HepG2 (cell line): ENCODE measurements at regions not wholly inside any gene's neighbourhood (a gene's known extent, or its start where the extent isn't known, plus 50 kb on each side); places are given as distances from the start of the nearest gene placed in this dataset.

Source experiments
- ATAC-seq: fragments of 200-7000 bp; cut with Tn5 transposase; 3 replicates; pipeline ENCODE4 v1.9.1; 2020; ENCODE audit warnings: mild to moderate bottlenecking, moderate library complexity
- BruUV-seq: library from RNA; stranded (reverse); fragments of 400-500 nt; replicated peaks from 2 replicates; lab custom pipeline; 2021; lab: Mats Ljungman, UMichigan
- CTCF ChIA-PET: fragments of 300-600 bp; formaldehyde crosslinking; extraction: SDS; loops from one replicate; lab custom pipeline; 2021; ENCODE audit warnings: low total read pairs, inconsistent platforms, low intra/inter-chr PET ratio; lab: Yijun Ruan, JAX
- POLR2A ChIA-PET: fragments of 350-600 bp; sonication (Branson Sonifier 250); formaldehyde crosslinking; loops from one replicate; lab custom pipeline; 2020; ENCODE audit warnings: antibody characterized with exemption, inconsistent platforms; lab: Yijun Ruan, JAX
- DNase-seq: peaks from one replicate; pipeline ENCODE4 v3.0.0-alpha.2; 2015; ENCODE audit warnings: low spot score
- FAIRE-seq: peaks from 3 replicates; lab custom pipeline; 2011; peaks lifted over from hg19 to GRCh38; lab: Jason Lieb, UNC
- H2AFZ ChIP-seq: one replicate; pipeline ENCODE4 v1.6.1; 2011; ENCODE audit warnings: low read length, inconsistent platforms
- H3K27ac ChIP-seq: fragments of 300-600 bp; 3 replicates; pipeline ENCODE4 v1.8.0; 2011; ENCODE audit warnings: mixed run types, mild to moderate bottlenecking, mixed read lengths, low read length, inconsistent platforms; ENCODE audit not compliant: insufficient read depth; ENCODE audit errors: extremely low read length
- H3K27me3 ChIP-seq, 2 experiments: fragments of 200-600 bp in 1 of 2; 2 replicates in 1 of 2; 3 replicates in 1 of 2; pipeline versions ENCODE4 v1.6.0 to v1.8.0; 2011; ENCODE audit warnings: low read length in 2 of 2, mild to moderate bottlenecking in 2 of 2, moderate library complexity in 2 of 2, inconsistent platforms in 1 of 2; ENCODE audit not compliant: insufficient read depth in 2 of 2, control insufficient read depth in 1 of 2
- H3K36me3 ChIP-seq, 2 experiments: fragments of 200-600 bp in 1 of 2; replicated peaks in 1 of 2; 2 replicates in 1 of 2; 3 replicates in 1 of 2; pipeline versions ENCODE4 v1.5.1 to v1.8.0; 2011; ENCODE audit warnings: low read length in 2 of 2, inconsistent platforms in 1 of 2; ENCODE audit not compliant: insufficient read depth in 2 of 2, control insufficient read depth in 1 of 2
- H3K4me1 ChIP-seq: 2 replicates; pipeline ENCODE4 v1.5.1; 2012; ENCODE audit warnings: low read length, inconsistent platforms; ENCODE audit not compliant: insufficient read depth
- H3K4me2 ChIP-seq: 2 replicates; pipeline ENCODE4 v1.6.0; 2011; ENCODE audit warnings: low read depth, low read length, inconsistent platforms
- H3K4me3 ChIP-seq, 3 experiments: fragments of 200-600 bp in 1 of 3; sonication (generic), shearing (Covaris generic) in 1 of 3; replicated peaks in 1 of 3; 2 replicates each; pipeline ENCODE4 v1.5.1; 2011 to 2016; ENCODE audit warnings: low read length in 3 of 3, inconsistent platforms in 2 of 3, low read depth in 2 of 3, mild to moderate bottlenecking in 2 of 3, control low read depth in 1 of 3, mixed read lengths in 1 of 3; ENCODE audit not compliant: insufficient read depth in 1 of 3
- H3K79me2 ChIP-seq: one replicate; pipeline ENCODE4 v1.6.1; 2011; ENCODE audit warnings: low read length, inconsistent platforms; ENCODE audit not compliant: insufficient read depth
- H3K9ac ChIP-seq: 2 replicates; pipeline ENCODE4 v1.6.0; 2011; ENCODE audit warnings: mild to moderate bottlenecking, low read depth, low read length, inconsistent platforms; ENCODE audit not compliant: insufficient read depth
- H3K9me3 ChIP-seq: 2 replicates; pipeline ENCODE4 v1.5.1; 2012; ENCODE audit warnings: mild to moderate bottlenecking, low read length
- H4K20me1 ChIP-seq: 2 replicates; pipeline ENCODE4 v1.6.0; 2011; ENCODE audit warnings: inconsistent platforms, mild to moderate bottlenecking, low read length, moderate library complexity; ENCODE audit not compliant: insufficient read depth
- CCAR2 ChIP-seq: fragments of 200-400 bp; formaldehyde crosslinking; optimal IDR thresholded peaks from 2 replicates; pipeline ENCODE3; 2018; ENCODE audit warnings: low read depth, mild to moderate bottlenecking, low read length, moderate library complexity
- KLF11 ChIP-seq: IDR thresholded peaks from 2 replicates; pipeline ENCODE4 v1.6.1; 2016; ENCODE audit warnings: missing compliant biosample characterization
- LCORL ChIP-seq, 2 experiments: fragments of 450-650 bp in 1 of 2; sonication (generic) in 1 of 2; formaldehyde crosslinking in 1 of 2; IDR thresholded peaks; 2 replicates each; pipeline versions ENCODE4 v1.5.0 to v1.6.1; 2017 to 2020; ENCODE audit warnings: antibody characterized with exemption in 1 of 2, missing genetic modification reagents in 1 of 2
- NCOA2 ChIP-seq: sonication (generic); formaldehyde crosslinking; IDR thresholded peaks from 2 replicates; pipeline ENCODE4 v1.8.0; 2022; ENCODE audit warnings: inconsistent platforms
- NR1H2 ChIP-seq: sonication (generic); formaldehyde crosslinking; IDR thresholded peaks from 2 replicates; pipeline ENCODE4 v1.8.1; 2022; ENCODE audit warnings: low read depth, missing genetic modification reagents, borderline replicate concordance
- SETDB1 ChIP-seq: sonication (generic); formaldehyde crosslinking; IDR thresholded peaks from 2 replicates; pipeline ENCODE4 v1.5.1; 2020; ENCODE audit warnings: missing genetic modification reagents, mild to moderate bottlenecking, borderline replicate concordance
- SPEN ChIP-seq: sonication (generic); formaldehyde crosslinking; IDR thresholded peaks from 2 replicates; pipeline ENCODE4 v1.5.1; 2020; ENCODE audit warnings: low read depth, mild to moderate bottlenecking, missing genetic modification reagents
- SUZ12 ChIP-seq: fragments of 150-350 bp; IDR thresholded peaks from 2 replicates; pipeline ENCODE4 v1.6.1; 2014; ENCODE audit warnings: low read depth, low read length
- ZBTB1 ChIP-seq: sonication (generic); formaldehyde crosslinking; IDR thresholded peaks from 2 replicates; pipeline ENCODE4 v1.4.0; 2020; ENCODE audit warnings: missing genetic modification reagents, borderline replicate concordance
- ZBTB20 ChIP-seq: sonication (generic); formaldehyde crosslinking; IDR thresholded peaks from 2 replicates; pipeline ENCODE4 v1.8.1; 2023; ENCODE audit warnings: missing genetic modification reagents, low read depth, mild to moderate bottlenecking, borderline replicate concordance
- ZIK1 ChIP-seq: sonication (generic); formaldehyde crosslinking; IDR thresholded peaks from 2 replicates; pipeline ENCODE4 v1.5.0; 2020; ENCODE audit warnings: mild to moderate bottlenecking, low read depth, missing genetic modification reagents, borderline replicate concordance
- ZNF556 ChIP-seq: sonication (generic); formaldehyde crosslinking; IDR thresholded peaks from 2 replicates; pipeline ENCODE4 v1.4.0; 2020; ENCODE audit warnings: mild to moderate bottlenecking, missing genetic modification reagents, borderline replicate concordance
- WGBS: methylation state at CpG from one replicate; pipeline ENCODE4 v1.1.6; 2017; ENCODE audit warnings: low lambda C conversion rate; 5-methylcytosine and 5-hydroxymethylcytosine counted together
- in situ Hi-C: cut with HindIII; loops from 2 replicates; pipeline ENCODE4 v1.10.0; 2017; ENCODE audit warnings: low pct_unique_long_range_greater_than_20kb; ENCODE audit not compliant: extremely low pct_ligation_motif_present
- intact Hi-C: fragments of 100-400 bp; cut with micrococcal nuclease; formaldehyde crosslinking; loops from one replicate; pipeline ENCODE4 v1.10.0; 2022; ENCODE audit not compliant: unreplicated experiment
- TF ChIP-seq, protein P1 (sequence below): sonication (generic); formaldehyde crosslinking; IDR thresholded peaks from 2 replicates; pipeline ENCODE4 v1.5.1; 2020; ENCODE audit warnings: missing genetic modification reagents, mild to moderate bottlenecking, borderline replicate concordance
- TF ChIP-seq, protein P2 (sequence below): sonication (generic); formaldehyde crosslinking; IDR thresholded peaks from 2 replicates; pipeline ENCODE4 v1.5.1; 2020; ENCODE audit warnings: missing genetic modification reagents, mild to moderate bottlenecking, borderline replicate concordance
- TF ChIP-seq, protein P3 (sequence below): sonication (generic); formaldehyde crosslinking; IDR thresholded peaks from 2 replicates; pipeline ENCODE4 v1.4.0; 2020; ENCODE audit warnings: missing genetic modification reagents, borderline replicate concordance

- no peaks in the 10 kb centered on the region for H4K20me1 ChIP-seq
- no peak overlapping the region for H3K27ac ChIP-seq
- H3K27me3 ChIP-seq, result no peaks in the 10 kb centered on the region
- POLR2A ChIA-PET, result no interaction called here
- no peak for ATAC-seq
- CTCF ChIA-PET, result no interaction called here
- H3K9ac ChIP-seq, result no peak overlapping the region
- WGBS, result 3% methylated on average over 1 of the region's 1 CpG
- no peak for TF ChIP-seq SETDB1
- no peak for TF ChIP-seq ZIK1 (CRISPR knock-in tag)
- no peak for TF ChIP-seq LCORL (IDR thresholded peaks at IDR 0.05)
- no peak for TF ChIP-seq LCORL (CRISPR knock-in tag; IDR thresholded peaks at IDR 0.05)
- TF ChIP-seq, protein P1, sequence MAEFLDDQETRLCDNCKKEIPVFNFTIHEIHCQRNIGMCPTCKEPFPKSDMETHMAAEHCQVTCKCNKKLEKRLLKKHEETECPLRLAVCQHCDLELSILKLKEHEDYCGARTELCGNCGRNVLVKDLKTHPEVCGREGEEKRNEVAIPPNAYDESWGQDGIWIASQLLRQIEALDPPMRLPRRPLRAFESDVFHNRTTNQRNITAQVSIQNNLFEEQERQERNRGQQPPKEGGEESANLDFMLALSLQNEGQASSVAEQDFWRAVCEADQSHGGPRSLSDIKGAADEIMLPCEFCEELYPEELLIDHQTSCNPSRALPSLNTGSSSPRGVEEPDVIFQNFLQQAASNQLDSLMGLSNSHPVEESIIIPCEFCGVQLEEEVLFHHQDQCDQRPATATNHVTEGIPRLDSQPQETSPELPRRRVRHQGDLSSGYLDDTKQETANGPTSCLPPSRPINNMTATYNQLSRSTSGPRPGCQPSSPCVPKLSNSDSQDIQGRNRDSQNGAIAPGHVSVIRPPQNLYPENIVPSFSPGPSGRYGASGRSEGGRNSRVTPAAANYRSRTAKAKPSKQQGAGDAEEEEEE, result no peak
- TF ChIP-seq KLF11 (CRISPR knock-in tag), result no peak
- no peak for TF ChIP-seq SUZ12
- no peak for TF ChIP-seq SPEN (CRISPR knock-in tag)
- TF ChIP-seq ZNF556, result no peak
- no peak for TF ChIP-seq ZBTB20
- TF ChIP-seq, protein P2, sequence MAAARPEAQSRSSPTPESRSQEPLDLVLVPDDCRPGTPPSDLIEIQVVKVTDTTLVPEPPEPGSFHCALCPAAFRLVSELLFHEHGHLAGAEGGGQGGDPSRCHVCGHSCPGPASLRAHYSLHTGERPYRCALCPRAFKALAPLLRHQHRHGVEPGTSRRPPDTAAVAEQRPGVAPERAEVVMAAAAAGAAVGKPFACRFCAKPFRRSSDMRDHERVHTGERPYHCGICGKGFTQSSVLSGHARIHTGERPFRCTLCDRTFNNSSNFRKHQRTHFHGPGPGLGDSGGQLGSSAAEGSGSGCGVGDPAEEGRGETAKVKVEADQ (CRISPR knock-in tag), result no peak
- TF ChIP-seq, protein P3, sequence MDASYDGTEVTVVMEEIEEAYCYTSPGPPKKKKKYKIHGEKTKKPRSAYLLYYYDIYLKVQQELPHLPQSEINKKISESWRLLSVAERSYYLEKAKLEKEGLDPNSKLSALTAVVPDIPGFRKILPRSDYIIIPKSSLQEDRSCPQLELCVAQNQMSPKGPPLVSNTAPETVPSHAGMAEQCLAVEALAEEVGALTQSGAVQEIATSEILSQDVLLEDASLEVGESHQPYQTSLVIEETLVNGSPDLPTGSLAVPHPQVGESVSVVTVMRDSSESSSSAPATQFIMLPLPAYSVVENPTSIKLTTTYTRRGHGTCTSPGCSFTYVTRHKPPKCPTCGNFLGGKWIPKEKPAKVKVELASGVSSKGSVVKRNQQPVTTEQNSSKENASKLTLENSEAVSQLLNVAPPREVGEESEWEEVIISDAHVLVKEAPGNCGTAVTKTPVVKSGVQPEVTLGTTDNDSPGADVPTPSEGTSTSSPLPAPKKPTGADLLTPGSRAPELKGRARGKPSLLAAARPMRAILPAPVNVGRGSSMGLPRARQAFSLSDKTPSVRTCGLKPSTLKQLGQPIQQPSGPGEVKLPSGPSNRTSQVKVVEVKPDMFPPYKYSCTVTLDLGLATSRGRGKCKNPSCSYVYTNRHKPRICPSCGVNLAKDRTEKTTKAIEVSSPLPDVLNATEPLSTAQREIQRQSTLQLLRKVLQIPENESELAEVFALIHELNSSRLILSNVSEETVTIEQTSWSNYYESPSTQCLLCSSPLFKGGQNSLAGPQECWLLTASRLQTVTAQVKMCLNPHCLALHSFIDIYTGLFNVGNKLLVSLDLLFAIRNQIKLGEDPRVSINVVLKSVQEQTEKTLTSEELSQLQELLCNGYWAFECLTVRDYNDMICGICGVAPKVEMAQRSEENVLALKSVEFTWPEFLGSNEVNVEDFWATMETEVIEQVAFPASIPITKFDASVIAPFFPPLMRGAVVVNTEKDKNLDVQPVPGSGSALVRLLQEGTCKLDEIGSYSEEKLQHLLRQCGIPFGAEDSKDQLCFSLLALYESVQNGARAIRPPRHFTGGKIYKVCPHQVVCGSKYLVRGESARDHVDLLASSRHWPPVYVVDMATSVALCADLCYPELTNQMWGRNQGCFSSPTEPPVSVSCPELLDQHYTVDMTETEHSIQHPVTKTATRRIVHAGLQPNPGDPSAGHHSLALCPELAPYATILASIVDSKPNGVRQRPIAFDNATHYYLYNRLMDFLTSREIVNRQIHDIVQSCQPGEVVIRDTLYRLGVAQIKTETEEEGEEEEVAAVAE (CRISPR knock-in tag), result no peak
- no peak for TF ChIP-seq ZBTB1 (CRISPR knock-in tag)
- no peak for TF ChIP-seq NCOA2 (CRISPR knock-in tag)
- TF ChIP-seq NR1H2 (CRISPR knock-in tag), result no peak
- no peak for TF ChIP-seq CCAR2
- H2AFZ ChIP-seq, result no peak overlapping the region
- no TSS peak for BruUV-seq
- no peaks in the 10 kb centered on the region for H3K9me3 ChIP-seq
- H3K36me3 ChIP-seq, result no peaks in the 10 kb centered on the region
- no peak for FAIRE-seq
- intact Hi-C loops, result no loop called here
- no peaks in the 10 kb centered on the region for H3K4me1 ChIP-seq
- no peak for DNase-seq
- H3K4me3 ChIP-seq, result no peak overlapping the region
- H3K79me2 ChIP-seq, result no peaks in the 10 kb centered on the region
- in situ Hi-C loops, result no loop called here
- no peak overlapping the region for H3K4me2 ChIP-seq
Observed at GRCh38 chr4:136935305-136935704, 597.0 kb downstream of the PCDH18 start.
